Thoracic aorta (tissue), 2 donors: ENCODE measurements at regions not wholly inside any gene's neighbourhood (a gene's known extent, or its start where the extent isn't known, plus 50 kb on each side); places are given as distances from the start of the nearest gene placed in this dataset.

Source experiments
- ATAC-seq: fragments of 150-250 bp; one replicate; pipeline ENCODE4 v1.8.0; 2017; ENCODE audit warnings: low read depth; ENCODE audit not compliant: insufficient number of reproducible peaks, low FRiP score
- DNase-seq: peaks from one replicate; pipeline ENCODE4 v3.0.0-alpha.2; 2020; ENCODE audit warnings: low spot score
- H3K27ac ChIP-seq, 2 donors: fragments of 200-600 bp; sonication (generic); 1 replicate in 1 of 2; 2 replicates in 1 of 2; pipeline ENCODE4 v1.5.1; 2016; ENCODE audit warnings: mild to moderate bottlenecking in 2 of 2, moderate library complexity in 2 of 2
- H3K27me3 ChIP-seq: fragments of 200-600 bp; sonication (generic); replicated peaks from 2 replicates; pipeline ENCODE4 v1.6.0; 2016; ENCODE audit warnings: mild to moderate bottlenecking; ENCODE audit not compliant: insufficient read depth
- H3K36me3 ChIP-seq: fragments of 200-600 bp; sonication (generic); one replicate; pipeline ENCODE4 v1.5.1; 2016
- H3K4me1 ChIP-seq, 2 donors: fragments of 200-600 bp; sonication (generic); 1 replicate in 1 of 2; 2 replicates in 1 of 2; pipeline versions ENCODE4 v1.5.1 to v1.6.0; 2016; ENCODE audit warnings: low read depth in 2 of 2, mild to moderate bottlenecking in 1 of 2; ENCODE audit not compliant: control insufficient read depth in 1 of 2
- H3K4me3 ChIP-seq: fragments of 200-600 bp; sonication (generic); 2 replicates; pipeline ENCODE4 v1.5.1; 2016; ENCODE audit warnings: mild to moderate bottlenecking
- H3K9me3 ChIP-seq: fragments of 200-600 bp; sonication (generic); 2 replicates; pipeline ENCODE4 v1.5.1; 2016
- CTCF ChIP-seq: fragments of 200-600 bp; sonication (generic); IDR thresholded peaks from one replicate; pipeline ENCODE4 v1.5.1; 2019; ENCODE audit warnings: antibody characterized with exemption

- Histone ChIP-seq H3K9me3 (no peaks in the 10 kb centered on the region), H3K4me1 (no peaks in the 10 kb centered on the region), H3K36me3 (no peaks in the 10 kb centered on the region), H3K27me3 (no peaks in the 10 kb centered on the region), H3K27ac (no peak overlapping the region), H3K4me3 (no peak overlapping the region)
- ATAC-seq (no peak), DNase-seq (no peak)
- no peak for TF ChIP-seq CTCF
Measured at GRCh38 chr5:155434681-155435080, 421.1 kb downstream of the KIF4B start.

GRCh38 chr5:155441849-155442248 lies 428.3 kb downstream of the KIF4B start:
- H3K9me3 ChIP-seq: no peaks in the 10 kb centered on the region
- DNase-seq: no peak
- H3K36me3 ChIP-seq: no peaks in the 10 kb centered on the region
- H3K27me3 ChIP-seq: no peaks in the 10 kb centered on the region
- ATAC-seq: no peak
- no peak overlapping the region for H3K27ac ChIP-seq
- TF ChIP-seq CTCF: no peak
- H3K4me1 ChIP-seq: no peaks in the 10 kb centered on the region
- H3K4me3 ChIP-seq: no peak overlapping the region

- no peak for DNase-seq
- ATAC-seq: no peak
- Histone ChIP-seq H3K27ac (no peak overlapping the region), H3K4me1 (no peaks in the 10 kb centered on the region), H3K36me3 (no peaks in the 10 kb centered on the region), H3K27me3 (no peaks in the 10 kb centered on the region), H3K9me3 (no peaks in the 10 kb centered on the region), H3K4me3 (no peak overlapping the region)
- TF ChIP-seq CTCF: no peak
Measured at GRCh38 chr5:155451106-155451505, 437.6 kb downstream of the KIF4B start.

- no peak overlapping the region for H3K27ac ChIP-seq
- DNase-seq (no peak), ATAC-seq (no peak)
- H3K27me3 ChIP-seq: no peaks in the 10 kb centered on the region
- H3K9me3 ChIP-seq: no peaks in the 10 kb centered on the region
- no peak for TF ChIP-seq CTCF
- H3K36me3 ChIP-seq: no peaks in the 10 kb centered on the region
- H3K4me1 ChIP-seq: no peaks in the 10 kb centered on the region
- H3K4me3 ChIP-seq: no peak overlapping the region
Measured at GRCh38 chr5:155455791-155456514, 442.4 kb downstream of the KIF4B start.

GRCh38 chr5:155459889-155460500 lies 446.4 kb downstream of the KIF4B start:
- H3K27me3 ChIP-seq: no peaks in the 10 kb centered on the region
- no peak overlapping the region for H3K27ac ChIP-seq
- H3K9me3 ChIP-seq: no peaks in the 10 kb centered on the region
- no peak for ATAC-seq
- no peak for DNase-seq
- H3K4me1 ChIP-seq: no peaks in the 10 kb centered on the region
- no peak for TF ChIP-seq CTCF
- H3K4me3 ChIP-seq: no peak overlapping the region
- no peaks in the 10 kb centered on the region for H3K36me3 ChIP-seq
